ENCODE measurements at regions not wholly inside any gene's neighbourhood (a gene's known extent, or its start where the extent isn't known, plus 50 kb on each side); places are given as distances from the start of the nearest gene placed in this dataset.

DNA sequence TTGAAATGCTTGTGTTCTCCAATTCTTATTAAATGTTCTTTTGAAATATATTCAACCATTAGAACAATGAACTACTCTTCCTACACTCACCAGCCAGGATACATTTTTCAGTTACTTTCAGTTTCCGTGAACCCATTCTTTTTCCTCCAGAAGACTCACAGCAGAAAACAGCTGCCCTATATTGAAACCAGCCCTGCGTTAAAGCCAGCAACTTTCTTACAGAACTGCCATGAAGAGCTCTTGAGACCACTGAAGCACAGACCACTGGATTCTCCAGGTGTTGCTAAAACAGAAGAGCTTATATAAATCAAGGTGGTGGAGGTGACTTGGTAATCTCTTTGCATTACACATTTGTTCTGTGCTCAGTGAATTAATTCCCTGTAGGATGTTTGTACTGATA, 365.9 kb upstream of the C9orf72 start:
- TF ChIP-seq CTCF (IDR thresholded peaks at IDR 0.05; ENCODE audit: extremely low read depth in 1 of 2, insufficient read depth in 1 of 2, low read depth in 1 of 2, low read length in 2 of 2) (no peak), GATA2 (IDR thresholded peaks at IDR 0.05; ENCODE audit: insufficient read depth, insufficient read length, low read depth, low read length) (no peak), POLR2A (IDR thresholded peaks at IDR 0.05; ENCODE audit: low read depth, low read length) (no peak), MAX (IDR thresholded peaks at IDR 0.05; ENCODE audit: insufficient read depth, insufficient read length) (no peak)
